Spinal cord (tissue), 9 donors: ENCODE measurements at regions not wholly inside any gene's neighbourhood (a gene's known extent, or its start where the extent isn't known, plus 50 kb on each side); places are given as distances from the start of the nearest gene placed in this dataset.
A peak's percentile ranks its signal among the peaks of the same experiment; 100 is the strongest.

Experiments used
- DNase-seq, 6 donors: peaks; one replicate each; pipeline versions ENCODE4 v3.0.0 to v3.0.0-alpha.2; 2013 to 2015; ENCODE audit warnings: low spot score in 6 of 6, low read depth in 4 of 6
- H3K27ac ChIP-seq: one replicate; pipeline ENCODE4 v1.5.1; 2013; ENCODE audit warnings: low read depth, low read length, control low read depth
- H3K27me3 ChIP-seq: one replicate; pipeline ENCODE4 v1.6.1; 2013; ENCODE audit warnings: low read length; ENCODE audit not compliant: control insufficient read depth, insufficient read depth
- H3K36me3 ChIP-seq: one replicate; pipeline ENCODE4 v1.6.1; 2013; ENCODE audit warnings: low read length; ENCODE audit not compliant: control insufficient read depth, insufficient read depth
- H3K4me1 ChIP-seq: one replicate; pipeline ENCODE4 v1.6.1; 2013; ENCODE audit warnings: low read length; ENCODE audit not compliant: control insufficient read depth, insufficient read depth
- H3K4me3 ChIP-seq: one replicate; pipeline ENCODE4 v1.5.1; 2013; ENCODE audit warnings: low read depth, low read length, control low read depth
- H3K9me3 ChIP-seq: one replicate; pipeline ENCODE4 v1.6.1; 2013; ENCODE audit warnings: low read length; ENCODE audit not compliant: control insufficient read depth, insufficient read depth
- WGBS: methylation state at CpG from one replicate; pipeline ENCODE4 v1.1.5; 2013; ENCODE audit warnings: missing lambda C conversion rate; ENCODE audit not compliant: insufficient coverage; 5-methylcytosine and 5-hydroxymethylcytosine counted together
- donor health status: healthy.

- DNase-seq: no peak
- Histone ChIP-seq H3K9me3 (no peaks in the 10 kb centered on the region), H3K4me3 (no peak overlapping the region), H3K27me3 (no peaks in the 10 kb centered on the region), H3K27ac (no peak overlapping the region), H3K36me3 (no peaks in the 10 kb centered on the region), H3K4me1 (no peaks in the 10 kb centered on the region)
- WGBS: 91% methylated on average over 1 of the region's 2 CpGs
Measured at GRCh38 chr2:19300961-19301360, 57.5 kb downstream of the OSR1 start.

- Histone ChIP-seq H3K27ac (no peak overlapping the region), H3K9me3 (no peaks in the 10 kb centered on the region), H3K36me3 (no peaks in the 10 kb centered on the region), H3K27me3 (no peaks in the 10 kb centered on the region), H3K4me3 (no peak overlapping the region), H3K4me1 (no peaks in the 10 kb centered on the region)
- DNase-seq: no peak
Measured at GRCh38 chr2:19299522-19299921, 58.9 kb downstream of the OSR1 start.

- WGBS: no CpG with 5 or more reads among the region's 7 CpGs
Measured at GRCh38 chr2:19299032-19299431, 59.4 kb downstream of the OSR1 start.

GRCh38 chr2:19297716-19298115, 60.7 kb downstream of the OSR1 start:
- Histone ChIP-seq H3K4me1 (no peaks in the 10 kb centered on the region), H3K36me3 (no peaks in the 10 kb centered on the region), H3K9me3 (no peaks in the 10 kb centered on the region), H3K27ac (no peak overlapping the region), H3K27me3 (no peaks in the 10 kb centered on the region), H3K4me3 (no peak overlapping the region)
- no CpG with 5 or more reads among the region's 7 CpGs for WGBS
- peak in 2 of 6 donors; percentile 8 to 66 for DNase-seq

More at GRCh38 chr2:19299032-19299431, 59.4 kb downstream of the OSR1 start:
- Histone ChIP-seq H3K36me3 (no peaks in the 10 kb centered on the region), H3K27ac (no peak overlapping the region), H3K4me1 (no peaks in the 10 kb centered on the region), H3K4me3 (no peak overlapping the region), H3K9me3 (no peaks in the 10 kb centered on the region), H3K27me3 (no peaks in the 10 kb centered on the region)
- no peak for DNase-seq

- Histone ChIP-seq H3K27me3 (no peaks in the 10 kb centered on the region), H3K36me3 (no peaks in the 10 kb centered on the region), H3K4me3 (no peak overlapping the region), H3K9me3 (no peaks in the 10 kb centered on the region), H3K4me1 (no peaks in the 10 kb centered on the region), H3K27ac (no peak overlapping the region)
- no peak for DNase-seq
- WGBS: 57% methylated on average over 1 of the region's 3 CpGs
Measured at GRCh38 chr2:19295998-19296502, 62.4 kb downstream of the OSR1 start.

- H3K36me3 ChIP-seq: no peaks in the 10 kb centered on the region
- no peak overlapping the region for H3K27ac ChIP-seq
- H3K4me3 ChIP-seq: no peak overlapping the region
- 100% methylated on average over 1 of the region's 5 CpGs for WGBS
- no peaks in the 10 kb centered on the region for H3K27me3 ChIP-seq
- DNase-seq: no peak
- no peaks in the 10 kb centered on the region for H3K4me1 ChIP-seq
- H3K9me3 ChIP-seq: no peaks in the 10 kb centered on the region
Measured at GRCh38 chr2:19292007-19292406, 66.4 kb downstream of the OSR1 start.

- WGBS: 0% methylated on average over 1 of the region's 2 CpGs
- Histone ChIP-seq H3K4me3 (no peak overlapping the region), H3K27me3 (no peaks in the 10 kb centered on the region), H3K9me3 (no peaks in the 10 kb centered on the region), H3K4me1 (no peaks in the 10 kb centered on the region), H3K36me3 (no peaks in the 10 kb centered on the region), H3K27ac (no peak overlapping the region)
- no peak for DNase-seq
Measured at GRCh38 chr2:19288291-19288690, 70.1 kb downstream of the OSR1 start.

GRCh38 chr2:19287324-19287723, 71.1 kb downstream of the OSR1 start:
- WGBS: 80% methylated on average over 1 of the region's 1 CpG
- Histone ChIP-seq H3K36me3 (no peaks in the 10 kb centered on the region), H3K9me3 (no peaks in the 10 kb centered on the region), H3K27me3 (no peaks in the 10 kb centered on the region), H3K27ac (no peak overlapping the region), H3K4me1 (no peaks in the 10 kb centered on the region), H3K4me3 (no peak overlapping the region)
- DNase-seq: no peak

- DNase-seq: no peak
Measured at GRCh38 chr2:19282305-19282704, 76.1 kb downstream of the OSR1 start.

GRCh38 chr2:19274439-19274838, 84.0 kb downstream of the OSR1 start:
- no peaks in the 10 kb centered on the region for H3K9me3 ChIP-seq
- no peaks in the 10 kb centered on the region for H3K27me3 ChIP-seq
- no peak overlapping the region for H3K27ac ChIP-seq
- H3K4me1 ChIP-seq: no peaks in the 10 kb centered on the region
- no peaks in the 10 kb centered on the region for H3K36me3 ChIP-seq
- no peak for DNase-seq
- no peak overlapping the region for H3K4me3 ChIP-seq

More at GRCh38 chr2:19282305-19282704, 76.1 kb downstream of the OSR1 start:
- Histone ChIP-seq H3K36me3 (no peaks in the 10 kb centered on the region), H3K9me3 (no peaks in the 10 kb centered on the region), H3K27me3 (no peaks in the 10 kb centered on the region), H3K27ac (no peak overlapping the region), H3K4me3 (no peak overlapping the region), H3K4me1 (no peaks in the 10 kb centered on the region)
- WGBS: 100% methylated on average over 3 of the region's 4 CpGs
